ENCODE measurements at regions not wholly inside any gene's neighbourhood (a gene's known extent, or its start where the extent isn't known, plus 50 kb on each side); places are given as distances from the start of the nearest gene placed in this dataset.

DNA sequence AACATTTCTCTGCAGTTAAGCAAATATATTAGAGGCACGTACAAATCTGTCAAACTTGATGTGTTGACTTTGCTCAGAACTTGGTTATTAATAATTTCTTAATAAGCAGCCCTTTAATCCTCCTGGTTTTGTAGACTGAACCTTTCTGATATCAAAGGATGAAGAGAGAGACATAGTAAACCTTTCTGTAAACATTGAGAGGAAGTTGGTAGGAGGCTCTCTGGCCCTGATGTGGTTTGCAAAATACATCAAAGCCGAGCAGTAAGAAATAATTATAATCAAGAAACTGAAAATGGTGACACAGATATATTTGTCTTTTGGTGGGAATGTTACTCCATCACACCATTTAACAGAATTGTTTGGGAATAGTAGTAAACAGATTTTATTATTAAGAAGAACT is 111.9 kb downstream of the OXSM start:
- H3K4me3 ChIP-seq (replicated peaks; ENCODE audit: low read depth, low read length), result no peak overlapping the region
- no peak for TF ChIP-seq CTCF (IDR thresholded peaks at IDR 0.05; ENCODE audit: low read depth, low read length, missing control alignments)

DNA sequence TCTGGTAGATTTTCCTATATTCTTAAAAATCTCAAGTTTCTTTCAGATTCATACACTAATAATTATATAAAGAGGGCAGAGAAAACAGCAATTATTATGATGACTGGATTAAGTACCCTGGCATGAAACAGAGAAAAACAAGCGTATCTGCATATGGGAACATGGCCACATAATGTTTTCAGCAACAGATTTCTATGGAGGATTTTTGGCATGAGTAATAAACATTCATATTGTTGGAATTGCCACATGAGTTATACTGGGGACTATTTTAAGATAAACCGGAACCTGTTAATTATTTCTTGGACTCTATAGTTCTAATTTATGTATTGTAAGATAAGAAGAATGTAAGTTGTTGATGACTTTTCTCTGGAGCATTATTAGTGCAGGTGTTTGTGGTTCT is 112.7 kb downstream of the OXSM start:
- DNase-seq (ENCODE audit: extremely low read depth, low read depth), result no peak
- TF ChIP-seq CTCF (IDR thresholded peaks at IDR 0.05; ENCODE audit: low read depth, low read length, missing control alignments), result no peak
- no peak overlapping the region for H3K4me3 ChIP-seq (replicated peaks; ENCODE audit: low read depth, low read length)

More for the DNA sequence above, 111.9 kb downstream of the OXSM start:
- no peak for DNase-seq (ENCODE audit: extremely low read depth, low read depth)

DNA sequence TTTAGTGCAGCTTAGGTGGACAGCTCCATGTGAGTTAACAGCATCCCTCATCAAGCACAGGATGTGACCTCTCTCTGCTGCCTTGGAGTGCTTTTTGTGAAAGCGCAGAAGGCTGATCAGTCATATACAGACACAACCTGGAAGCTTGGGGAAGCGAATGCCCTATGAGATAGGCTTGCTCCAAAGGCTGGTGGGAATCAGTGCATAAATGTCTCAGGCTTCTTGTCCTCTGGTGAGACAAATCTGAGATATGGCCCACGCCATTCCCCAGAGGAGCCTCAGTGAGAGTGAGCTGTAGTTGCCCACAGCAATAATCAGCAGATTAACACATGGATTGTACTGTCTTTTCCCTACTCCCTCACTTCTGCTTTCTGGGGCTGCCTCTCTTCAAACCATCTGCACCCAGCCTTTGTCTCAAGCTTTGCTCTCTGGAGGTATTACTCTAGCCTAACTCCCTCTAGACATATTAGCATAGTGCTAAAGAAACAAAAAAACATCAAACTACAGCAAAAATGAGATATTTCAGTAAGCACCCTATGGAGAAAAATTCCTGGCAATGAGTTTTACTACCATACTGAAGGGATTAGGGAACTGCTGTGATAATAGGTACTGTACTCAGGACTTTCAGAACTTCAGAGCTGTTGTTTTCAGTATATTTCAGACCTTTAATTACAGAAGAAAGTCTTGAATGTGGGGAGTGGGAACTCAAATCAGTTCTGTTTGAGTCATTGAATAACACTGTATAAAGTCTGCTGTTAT is 113.7 kb downstream of the OXSM start:
- no peak overlapping the region for H3K4me3 ChIP-seq (replicated peaks; ENCODE audit: low read depth, low read length)
- TF ChIP-seq CTCF (IDR thresholded peaks at IDR 0.05; ENCODE audit: low read depth, low read length, missing control alignments), result no peak
- DNase-seq (ENCODE audit: extremely low read depth, low read depth), result no peak

- H3K4me3 ChIP-seq (replicated peaks; ENCODE audit: low read depth, low read length), result no peak overlapping the region
- TF ChIP-seq CTCF (IDR thresholded peaks at IDR 0.05; ENCODE audit: low read depth, low read length, missing control alignments), result no peak
- DNase-seq (ENCODE audit: extremely low read depth, low read depth), result no peak
These were observed 114.3 kb downstream of the OXSM start for GRCh38 chr3:25904206-25904605.

DNA sequence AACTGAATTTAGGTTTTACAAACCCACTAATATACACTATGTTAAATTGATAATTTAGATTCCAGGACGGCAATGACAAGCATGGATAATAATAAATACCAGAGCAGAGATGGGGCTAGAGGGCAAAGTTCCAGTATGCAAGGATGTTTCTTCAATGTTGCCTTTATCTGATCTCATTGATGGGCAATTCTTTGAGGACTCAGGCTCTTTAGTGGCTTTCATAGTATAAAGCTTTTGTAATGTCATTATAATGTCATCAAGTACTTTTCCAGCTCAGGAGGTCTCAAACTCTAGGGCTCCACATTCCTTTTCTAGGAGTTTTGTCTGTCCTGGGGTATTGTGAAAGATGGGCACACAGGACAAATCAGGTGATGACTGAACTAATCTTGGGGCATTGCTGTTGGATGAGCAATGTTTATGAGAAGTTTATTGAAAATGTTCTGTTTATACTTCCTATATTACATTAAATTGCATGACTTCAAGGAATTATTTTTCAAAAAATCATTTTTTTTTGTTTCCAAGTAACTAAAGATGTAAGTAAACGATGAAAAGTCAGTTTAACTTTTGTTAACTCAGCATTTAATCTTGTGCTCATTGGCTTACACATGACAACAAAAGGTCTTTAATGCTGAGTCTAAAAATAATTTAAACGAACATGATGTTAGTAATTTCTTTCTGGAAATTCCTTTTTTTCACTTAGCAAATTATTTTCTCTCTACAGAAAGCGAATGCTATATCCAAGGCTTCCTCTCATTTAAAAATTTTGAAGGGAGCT is 116.4 kb downstream of the OXSM start:
- no peak overlapping the region for H3K4me3 ChIP-seq (replicated peaks; ENCODE audit: low read depth, low read length)
- no peak for DNase-seq (ENCODE audit: extremely low read depth, low read depth)
- no peak for TF ChIP-seq CTCF (IDR thresholded peaks at IDR 0.05; ENCODE audit: low read depth, low read length, missing control alignments)

DNA sequence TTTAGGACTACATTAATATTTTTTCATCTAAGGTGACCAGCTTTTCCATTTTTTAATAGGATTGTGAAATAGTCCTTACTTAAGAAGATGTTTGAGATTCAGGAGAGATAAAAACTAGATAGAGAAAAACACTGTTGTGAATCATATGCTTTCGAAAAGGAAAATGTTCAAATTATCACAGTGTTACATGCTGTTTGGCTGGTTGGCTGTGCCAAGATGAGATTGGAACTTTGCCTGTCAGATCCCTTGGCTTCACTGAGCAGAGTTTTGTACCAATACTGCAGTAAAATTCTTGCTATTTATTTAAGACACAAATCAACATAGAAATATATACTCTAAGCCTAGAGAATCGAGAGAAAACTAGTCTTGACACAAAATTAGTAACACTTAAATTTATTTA is 117.2 kb downstream of the OXSM start:
- DNase-seq (ENCODE audit: extremely low read depth, low read depth), result no peak
- no peak for TF ChIP-seq CTCF (IDR thresholded peaks at IDR 0.05; ENCODE audit: low read depth, low read length, missing control alignments)
- no peak overlapping the region for H3K4me3 ChIP-seq (replicated peaks; ENCODE audit: low read depth, low read length)
